GM18502 (cell line): ENCODE measurements at regions not wholly inside any gene's neighbourhood (a gene's known extent, or its start where the extent isn't known, plus 50 kb on each side); places are given as distances from the start of the nearest gene placed in this dataset.
"Not testable (repeated sequence)": the region's sequence is repeated elsewhere in the genome, so short reads cannot be mapped to it uniquely, and the experiment has no call there.

Experiments
- ATAC-seq: cut with Tn5 transposase; IDR thresholded peaks from one replicate; pipeline ENCODE4 v1.9.1; 2021; ENCODE audit warnings: mild to moderate bottlenecking; ENCODE audit not compliant: unreplicated experiment, poor library complexity

GRCh38 chr2:7653617-7654016 lies 736.4 kb downstream of the RNF144A start:
- ATAC-seq = no peak

- no peak for ATAC-seq
Observed at GRCh38 chr2:7655629-7656028, 738.4 kb downstream of the RNF144A start.

GRCh38 chr2:7657526-7657925 lies 740.3 kb downstream of the RNF144A start:
- ATAC-seq = not testable (repeated sequence)

GRCh38 chr2:7658486-7658885 lies 741.3 kb downstream of the RNF144A start:
- no peak for ATAC-seq

- ATAC-seq = no peak
Observed at GRCh38 chr2:7660816-7661215, 743.6 kb downstream of the RNF144A start.

- ATAC-seq = no peak
Observed at GRCh38 chr2:7661502-7661901, 744.3 kb downstream of the RNF144A start.

- no peak for ATAC-seq
Observed at GRCh38 chr2:7665880-7666279, 748.7 kb downstream of the RNF144A start.

GRCh38 chr2:7666596-7667259 lies 749.5 kb downstream of the RNF144A start:
- ATAC-seq = no peak

GRCh38 chr2:7667260-7667757 lies 750.1 kb downstream of the RNF144A start:
- ATAC-seq = no peak

- ATAC-seq = no peak
Observed at GRCh38 chr2:7670905-7671641, 753.9 kb downstream of the RNF144A start.

- no peak for ATAC-seq
Observed at GRCh38 chr2:7672027-7672684, 754.9 kb downstream of the RNF144A start.

- no peak for ATAC-seq
Observed at GRCh38 chr2:7672685-7673071, 755.5 kb downstream of the RNF144A start.

GRCh38 chr2:7673101-7673500 lies 755.9 kb downstream of the RNF144A start:
- no peak for ATAC-seq

GRCh38 chr2:7673853-7674252 lies 756.6 kb downstream of the RNF144A start:
- ATAC-seq = no peak

- no peak for ATAC-seq
Observed at GRCh38 chr2:7674606-7675005, 757.4 kb downstream of the RNF144A start.

- no peak for ATAC-seq
Observed at GRCh38 chr2:7676714-7677113, 759.5 kb downstream of the RNF144A start.

- ATAC-seq = no peak
Observed at GRCh38 chr2:7681881-7682461, 764.8 kb downstream of the RNF144A start.

- no peak for ATAC-seq
Observed at GRCh38 chr2:7683196-7683595, 766.0 kb downstream of the RNF144A start.

- ATAC-seq = no peak
Observed at GRCh38 chr2:7683708-7684107, 766.5 kb downstream of the RNF144A start.

- ATAC-seq = no peak
Observed at GRCh38 chr2:7685342-7686015, 768.3 kb downstream of the RNF144A start.
